PC-3 (cell line): ENCODE measurements at regions not wholly inside any gene's neighbourhood (a gene's known extent, or its start where the extent isn't known, plus 50 kb on each side); places are given as distances from the start of the nearest gene placed in this dataset.

Source experiments
- EZH2 ChIP-seq: fragments of 300-600 bp; sonication (generic); IDR thresholded peaks from one replicate; pipeline ENCODE4 v1.6.1; 2017; ENCODE audit warnings: antibody characterized with exemption, mild to moderate bottlenecking, low read length; ENCODE audit not compliant: unreplicated experiment
- EZH2phosphoT487 ChIP-seq: fragments of 300-600 bp; sonication (generic); IDR thresholded peaks from 2 replicates; pipeline ENCODE4 v1.6.1; 2018; ENCODE audit warnings: mild to moderate bottlenecking, antibody characterized with exemption, low read length, borderline replicate concordance
- TF ChIP-seq, protein P1 (sequence below): fragments of 300-600 bp; sonication (generic); conservative IDR thresholded peaks from 2 replicates; pipeline ENCODE4 v1.5.1; 2017; ENCODE audit warnings: antibody characterized with exemption, low read depth, mild to moderate bottlenecking, low read length

DNA sequence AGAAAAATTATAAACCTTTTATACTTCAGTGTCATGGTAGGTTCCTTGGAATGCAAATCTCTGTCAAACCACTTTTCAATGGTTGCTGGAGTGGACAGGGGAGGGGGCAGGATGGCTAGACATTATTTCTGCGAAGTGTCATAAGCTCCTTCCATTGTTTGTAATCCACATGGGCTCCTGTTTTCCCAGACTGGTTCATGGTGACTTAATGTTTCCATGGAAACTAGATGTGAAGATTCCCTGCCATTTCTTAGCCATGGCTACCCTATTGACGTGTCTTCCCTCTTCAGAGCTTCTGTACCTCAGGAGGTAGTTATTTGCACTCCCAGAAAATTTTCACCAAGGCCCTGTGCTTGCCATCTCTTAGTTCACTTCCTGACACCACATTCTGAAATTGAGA, 95.3 kb downstream of the UFM1 start:
- TF ChIP-seq, protein P1, sequence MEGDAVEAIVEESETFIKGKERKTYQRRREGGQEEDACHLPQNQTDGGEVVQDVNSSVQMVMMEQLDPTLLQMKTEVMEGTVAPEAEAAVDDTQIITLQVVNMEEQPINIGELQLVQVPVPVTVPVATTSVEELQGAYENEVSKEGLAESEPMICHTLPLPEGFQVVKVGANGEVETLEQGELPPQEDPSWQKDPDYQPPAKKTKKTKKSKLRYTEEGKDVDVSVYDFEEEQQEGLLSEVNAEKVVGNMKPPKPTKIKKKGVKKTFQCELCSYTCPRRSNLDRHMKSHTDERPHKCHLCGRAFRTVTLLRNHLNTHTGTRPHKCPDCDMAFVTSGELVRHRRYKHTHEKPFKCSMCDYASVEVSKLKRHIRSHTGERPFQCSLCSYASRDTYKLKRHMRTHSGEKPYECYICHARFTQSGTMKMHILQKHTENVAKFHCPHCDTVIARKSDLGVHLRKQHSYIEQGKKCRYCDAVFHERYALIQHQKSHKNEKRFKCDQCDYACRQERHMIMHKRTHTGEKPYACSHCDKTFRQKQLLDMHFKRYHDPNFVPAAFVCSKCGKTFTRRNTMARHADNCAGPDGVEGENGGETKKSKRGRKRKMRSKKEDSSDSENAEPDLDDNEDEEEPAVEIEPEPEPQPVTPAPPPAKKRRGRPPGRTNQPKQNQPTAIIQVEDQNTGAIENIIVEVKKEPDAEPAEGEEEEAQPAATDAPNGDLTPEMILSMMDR = no peak
- TF ChIP-seq EZH2 (no peak), EZH2phosphoT487 (no peak)
